PC-3 (cell line): ENCODE measurements at regions not wholly inside any gene's neighbourhood (a gene's known extent, or its start where the extent isn't known, plus 50 kb on each side); places are given as distances from the start of the nearest gene placed in this dataset.
"Not testable (repeated sequence)": the region's sequence is repeated elsewhere in the genome, so short reads cannot be mapped to it uniquely, and the experiment has no call there.

Source experiments
- ATAC-seq: fragments of 200-7000 bp; cut with Tn5 transposase; 2 replicates; pipeline ENCODE4 v1.9.1; 2020; ENCODE audit warnings: mild to moderate bottlenecking, moderate library complexity
- BruUV-seq: library from RNA; stranded (reverse); fragments of 400-500 nt; replicated peaks from 2 replicates; lab custom pipeline; 2021; lab: Mats Ljungman, UMichigan
- CTCF ChIA-PET: fragments of 300-600 bp; sonication (Branson Sonifier 250); formaldehyde crosslinking; loops from one replicate; lab custom pipeline; 2022; ENCODE audit warnings: antibody characterized with exemption; lab: Charles Lee
- POLR2A ChIA-PET: fragments of 300-600 bp; sonication (Branson Sonifier 250); formaldehyde crosslinking; loops from one replicate; lab custom pipeline; 2022; ENCODE audit warnings: antibody characterized with exemption; ENCODE audit not compliant: unreplicated experiment; lab: Charles Lee
- DNase-seq: peaks from one replicate; pipeline ENCODE4 v3.0.0-alpha.2; 2015
- H2AFZ ChIP-seq: fragments of 300-600 bp; sonication (generic); 2 replicates; pipeline ENCODE4 v1.6.0; 2016; ENCODE audit warnings: antibody characterized with exemption, low read length
- H3F3A ChIP-seq: fragments of 300-600 bp; sonication (generic); one replicate; pipeline ENCODE4 v1.6.0; 2017; ENCODE audit warnings: antibody characterized with exemption, low read length, control low read depth, mild to moderate bottlenecking; ENCODE audit not compliant: unreplicated experiment
- H3K27ac ChIP-seq: fragments of 300-600 bp; sonication (generic); 2 replicates; pipeline ENCODE4 v1.5.1; 2016; ENCODE audit warnings: mild to moderate bottlenecking, low read length
- H3K27me3 ChIP-seq: fragments of 300-600 bp; sonication (generic); 2 replicates; pipeline ENCODE4 v1.6.1; 2016; ENCODE audit warnings: low read length, mixed read lengths
- H3K36me3 ChIP-seq: fragments of 300-600 bp; sonication (generic); 2 replicates; pipeline ENCODE4 v1.6.1; 2016; ENCODE audit warnings: low read depth, mixed run types, low read length, mixed read lengths
- H3K4me1 ChIP-seq: fragments of 300-600 bp; sonication (generic); 2 replicates; pipeline ENCODE4 v1.5.1; 2016; ENCODE audit warnings: low read length; ENCODE audit not compliant: insufficient read depth
- H3K4me2 ChIP-seq: fragments of 300-600 bp; sonication (generic); 2 replicates; pipeline ENCODE4 v1.6.0; 2016; ENCODE audit warnings: low read length
- H3K4me3 ChIP-seq: fragments of 300-600 bp; sonication (generic); 2 replicates; pipeline ENCODE4 v1.5.1; 2016; ENCODE audit warnings: mild to moderate bottlenecking, low read length, mixed read lengths
- H3K79me2 ChIP-seq: fragments of 300-600 bp; sonication (generic); 2 replicates; pipeline ENCODE4 v1.6.1; 2017; ENCODE audit warnings: low read length, mixed read lengths
- H3K9ac ChIP-seq: fragments of 300-600 bp; sonication (generic); 2 replicates; pipeline ENCODE4 v1.6.0; 2016; ENCODE audit warnings: mild to moderate bottlenecking, low read length
- H3K9me2 ChIP-seq: fragments of 300-600 bp; sonication (generic); replicated peaks from 2 replicates; pipeline ENCODE4 v1.6.1; 2016; ENCODE audit warnings: mixed run types, low read length, mixed read lengths
- H3K9me3 ChIP-seq: fragments of 300-600 bp; sonication (generic); 2 replicates; pipeline ENCODE4 v1.6.1; 2016; ENCODE audit warnings: low read length, mixed read lengths
- H4K20me1 ChIP-seq: fragments of 300-600 bp; sonication (generic); 2 replicates; pipeline ENCODE4 v1.6.1; 2016; ENCODE audit warnings: low read length, mixed read lengths
- intact Hi-C: fragments of 100-400 bp; cut with micrococcal nuclease; formaldehyde crosslinking; loops from 2 replicates; pipeline ENCODE4 v1.9.0; 2023

GRCh38 chr16:21333683-21334082 lies 55.6 kb upstream of the CRYM start:
- H3K36me3 ChIP-seq, BruUV-seq, ATAC-seq, H3K9me2 ChIP-seq, CTCF ChIA-PET, H3K27ac ChIP-seq, H3K4me2 ChIP-seq, H3K4me1 ChIP-seq, H3K9ac ChIP-seq, H3K79me2 ChIP-seq, H2AFZ ChIP-seq, POLR2A ChIA-PET, H3F3A ChIP-seq, DNase-seq, H3K4me3 ChIP-seq, intact Hi-C loops, H3K27me3 ChIP-seq, H4K20me1 ChIP-seq, H3K9me3 ChIP-seq: not testable (repeated sequence)
